ENCODE measurements at regions not wholly inside any gene's neighbourhood (a gene's known extent, or its start where the extent isn't known, plus 50 kb on each side); places are given as distances from the start of the nearest gene placed in this dataset.

DNA sequence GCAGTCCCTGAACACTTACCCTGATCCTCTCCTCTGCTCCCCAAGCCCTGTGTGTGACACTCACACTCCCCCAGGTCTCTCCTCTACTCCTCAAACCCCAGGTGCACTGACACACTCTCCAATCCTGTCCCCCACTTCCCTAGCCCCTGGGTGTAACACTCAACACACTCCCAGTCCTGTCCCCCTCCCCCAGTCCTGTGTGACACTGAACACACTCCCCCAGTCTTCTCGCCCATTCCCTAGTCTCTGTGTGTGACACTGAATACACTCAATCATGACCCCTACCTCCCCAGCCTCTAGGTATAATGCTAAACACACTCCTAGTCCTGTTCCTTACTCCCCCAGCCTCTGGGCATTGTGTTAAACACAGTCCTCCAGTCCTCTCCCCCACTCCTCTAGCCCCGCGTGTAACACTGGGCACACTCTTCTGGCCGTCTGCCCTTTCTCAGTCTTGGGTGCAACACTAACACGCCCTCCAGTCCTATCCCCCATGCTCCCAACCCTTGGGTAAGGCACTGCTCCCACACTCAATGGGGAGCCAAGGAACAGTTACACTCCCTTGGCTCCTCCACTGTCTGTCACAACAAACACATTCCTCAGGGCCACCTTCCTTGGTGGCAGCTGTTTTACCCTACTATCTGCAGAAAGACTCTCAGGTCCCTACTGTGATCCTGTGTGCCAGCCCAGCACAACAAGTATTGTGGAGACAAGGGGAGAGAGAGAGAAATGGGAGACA lies 82.5 kb upstream of the PKDCC start:
- Histone ChIP-seq H3K9me3 (ENCODE audit: control insufficient read depth, insufficient read depth, low read length) (no peaks in the 10 kb centered on the region), H3K27ac (ENCODE audit: low read depth, low read length) (peak overlapping the region; percentile 96), H3K36me3 (ENCODE audit: control insufficient read depth, insufficient read depth, low read length) (no peaks in the 10 kb centered on the region), H3K4me3 (ENCODE audit: low read depth, low read length) (no peak overlapping the region), H3K4me1 (ENCODE audit: control insufficient read depth, insufficient read depth, low read length) (peaks cover 43% of the 10 kb centered on the region), H3K27me3 (ENCODE audit: control insufficient read depth, insufficient read depth, low read length) (no peaks in the 10 kb centered on the region)
- whole genome bisulfite sequencing (ENCODE audit: insufficient coverage): 81% methylated on average over 5 of the region's 5 CpGs
- no peak for DNase-seq (ENCODE audit: low read depth in 4 of 6, low spot score in 6 of 6)

GRCh38 chr2:41965909-41966295 lies 81.9 kb upstream of the PKDCC start:
- H3K4me1 ChIP-seq (ENCODE audit: control insufficient read depth, insufficient read depth, low read length): peaks cover 43% of the 10 kb centered on the region
- 86% methylated on average over 1 of the region's 2 CpGs for WGBS (ENCODE audit: insufficient coverage)
- no peaks in the 10 kb centered on the region for H3K27me3 ChIP-seq (ENCODE audit: control insufficient read depth, insufficient read depth, low read length)
- peak overlapping the region; percentile 96 for H3K27ac ChIP-seq (ENCODE audit: low read depth, low read length)
- no peak for DNase-seq (ENCODE audit: low read depth in 4 of 6, low spot score in 6 of 6)
- no peaks in the 10 kb centered on the region for H3K36me3 ChIP-seq (ENCODE audit: control insufficient read depth, insufficient read depth, low read length)
- H3K4me3 ChIP-seq (ENCODE audit: low read depth, low read length): no peak overlapping the region
- H3K9me3 ChIP-seq (ENCODE audit: control insufficient read depth, insufficient read depth, low read length): no peaks in the 10 kb centered on the region

- Histone ChIP-seq H3K27me3 (ENCODE audit: control insufficient read depth, insufficient read depth, low read length) (no peaks in the 10 kb centered on the region), H3K36me3 (ENCODE audit: control insufficient read depth, insufficient read depth, low read length) (no peaks in the 10 kb centered on the region), H3K27ac (ENCODE audit: low read depth, low read length) (peak overlapping the region; percentile 96), H3K9me3 (ENCODE audit: control insufficient read depth, insufficient read depth, low read length) (no peaks in the 10 kb centered on the region), H3K4me1 (ENCODE audit: control insufficient read depth, insufficient read depth, low read length) (peaks cover 43% of the 10 kb centered on the region), H3K4me3 (ENCODE audit: low read depth, low read length) (peak overlapping the region; percentile 2)
- WGBS (ENCODE audit: insufficient coverage): 11% methylated on average over 8 of the region's 10 CpGs
- DNase-seq (ENCODE audit: low read depth in 4 of 6, low spot score in 6 of 6): peak in 3 of 6 donors; percentile 36 to 81 (median 51)
Observed at GRCh38 chr2:41966431-41966893, 81.4 kb upstream of the PKDCC start.

GRCh38 chr2:41966920-41967319 lies 80.9 kb upstream of the PKDCC start:
- Histone ChIP-seq H3K4me1 (ENCODE audit: control insufficient read depth, insufficient read depth, low read length) (peaks cover 43% of the 10 kb centered on the region), H3K27ac (ENCODE audit: low read depth, low read length) (peak overlapping the region; percentile 96), H3K9me3 (ENCODE audit: control insufficient read depth, insufficient read depth, low read length) (no peaks in the 10 kb centered on the region), H3K36me3 (ENCODE audit: control insufficient read depth, insufficient read depth, low read length) (no peaks in the 10 kb centered on the region), H3K27me3 (ENCODE audit: control insufficient read depth, insufficient read depth, low read length) (no peaks in the 10 kb centered on the region), H3K4me3 (ENCODE audit: low read depth, low read length) (peak overlapping the region; percentile 2)
- 77% methylated on average over 8 of the region's 8 CpGs for WGBS (ENCODE audit: insufficient coverage)
- peak in 1 of 6 donors; percentile 43 for DNase-seq (ENCODE audit: low read depth in 4 of 6, low spot score in 6 of 6)

- no peak overlapping the region for H3K4me3 ChIP-seq (ENCODE audit: low read depth, low read length)
- peaks cover 43% of the 10 kb centered on the region for H3K4me1 ChIP-seq (ENCODE audit: control insufficient read depth, insufficient read depth, low read length)
- H3K9me3 ChIP-seq (ENCODE audit: control insufficient read depth, insufficient read depth, low read length): no peaks in the 10 kb centered on the region
- DNase-seq (ENCODE audit: low read depth in 4 of 6, low spot score in 6 of 6): peak in 1 of 6 donors; percentile 56
- H3K36me3 ChIP-seq (ENCODE audit: control insufficient read depth, insufficient read depth, low read length): no peaks in the 10 kb centered on the region
- H3K27me3 ChIP-seq (ENCODE audit: control insufficient read depth, insufficient read depth, low read length): no peaks in the 10 kb centered on the region
- H3K27ac ChIP-seq (ENCODE audit: low read depth, low read length): peak overlapping the region; percentile 96
- 52% methylated on average over 12 of the region's 13 CpGs for WGBS (ENCODE audit: insufficient coverage)
Observed at GRCh38 chr2:41967476-41968181, 80.2 kb upstream of the PKDCC start.

GRCh38 chr2:41968182-41968578 lies 79.6 kb upstream of the PKDCC start:
- no peaks in the 10 kb centered on the region for H3K36me3 ChIP-seq (ENCODE audit: control insufficient read depth, insufficient read depth, low read length)
- peaks cover 42% of the 10 kb centered on the region for H3K4me1 ChIP-seq (ENCODE audit: control insufficient read depth, insufficient read depth, low read length)
- H3K27me3 ChIP-seq (ENCODE audit: control insufficient read depth, insufficient read depth, low read length): no peaks in the 10 kb centered on the region
- WGBS (ENCODE audit: insufficient coverage): 56% methylated on average over 2 of the region's 2 CpGs
- DNase-seq (ENCODE audit: low read depth in 4 of 6, low spot score in 6 of 6): no peak
- H3K27ac ChIP-seq (ENCODE audit: low read depth, low read length): peak overlapping the region; percentile 96
- H3K9me3 ChIP-seq (ENCODE audit: control insufficient read depth, insufficient read depth, low read length): no peaks in the 10 kb centered on the region
- no peak overlapping the region for H3K4me3 ChIP-seq (ENCODE audit: low read depth, low read length)

DNA sequence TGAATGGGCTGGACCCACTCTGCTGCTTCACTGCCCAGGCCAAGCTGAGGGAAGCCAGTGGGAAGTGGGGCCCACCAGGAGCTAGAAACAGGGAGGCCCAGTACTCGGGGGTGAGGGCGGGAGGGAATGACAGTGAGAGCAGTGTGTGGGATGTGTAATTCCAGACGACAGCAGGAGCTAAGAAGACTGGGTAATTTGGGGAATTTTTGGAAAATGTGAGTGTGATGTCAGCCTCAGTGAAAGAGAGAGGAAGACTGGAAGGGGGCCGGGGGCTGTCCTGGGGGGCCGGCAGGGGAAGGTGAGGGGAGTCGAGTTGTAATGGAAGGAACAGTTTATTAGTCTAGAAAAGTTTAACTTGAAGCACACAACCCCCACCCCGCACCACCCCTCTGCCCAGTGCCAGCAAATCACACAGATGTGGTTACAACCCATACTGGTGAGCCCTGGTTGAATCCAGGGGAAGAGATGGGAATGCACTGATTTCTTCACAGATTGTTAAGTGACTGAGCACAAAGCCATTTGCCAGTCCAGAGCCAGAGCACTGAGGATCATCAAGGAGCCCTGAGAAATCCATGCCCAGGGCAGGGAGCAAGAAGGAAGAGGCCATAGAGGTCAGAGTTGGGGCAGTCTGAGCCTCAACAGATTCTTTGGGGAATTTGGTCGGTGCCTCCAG lies 76.7 kb upstream of the PKDCC start:
- WGBS (ENCODE audit: insufficient coverage): 67% methylated on average over 3 of the region's 8 CpGs

DNA sequence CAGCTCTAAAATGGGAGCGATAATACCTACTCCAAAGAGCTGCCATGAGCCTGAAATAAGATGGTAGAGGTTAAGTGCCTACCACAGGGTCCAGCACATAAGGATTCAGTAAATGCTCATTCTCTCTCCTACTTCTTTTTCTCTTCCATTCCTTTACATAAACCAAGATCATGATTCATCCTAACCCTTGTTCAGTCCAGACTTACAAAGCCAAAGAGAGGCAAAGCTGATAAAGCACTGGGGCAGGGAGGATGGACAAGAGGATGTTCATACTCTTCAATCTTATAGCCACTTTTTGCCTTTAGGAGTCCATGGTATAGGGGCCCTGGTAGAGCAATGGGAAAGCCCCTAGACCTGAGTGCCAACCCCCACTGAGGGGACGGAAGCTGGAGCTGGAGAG lies 75.6 kb upstream of the PKDCC start:
- DNase-seq (ENCODE audit: low read depth in 4 of 6, low spot score in 6 of 6): no peak
- 92% methylated on average over 1 of the region's 2 CpGs for WGBS (ENCODE audit: insufficient coverage)
- H3K36me3 ChIP-seq (ENCODE audit: control insufficient read depth, insufficient read depth, low read length): no peaks in the 10 kb centered on the region
- no peaks in the 10 kb centered on the region for H3K9me3 ChIP-seq (ENCODE audit: control insufficient read depth, insufficient read depth, low read length)
- H3K4me3 ChIP-seq (ENCODE audit: low read depth, low read length): no peak overlapping the region
- H3K27ac ChIP-seq (ENCODE audit: low read depth, low read length): no peak overlapping the region
- H3K27me3 ChIP-seq (ENCODE audit: control insufficient read depth, insufficient read depth, low read length): no peaks in the 10 kb centered on the region
- H3K4me1 ChIP-seq (ENCODE audit: control insufficient read depth, insufficient read depth, low read length): peaks cover 11% of the 10 kb centered on the region

More for the DNA sequence above, 76.7 kb upstream of the PKDCC start:
- Histone ChIP-seq H3K27me3 (ENCODE audit: control insufficient read depth, insufficient read depth, low read length) (no peaks in the 10 kb centered on the region), H3K9me3 (ENCODE audit: control insufficient read depth, insufficient read depth, low read length) (no peaks in the 10 kb centered on the region), H3K27ac (ENCODE audit: low read depth, low read length) (no peak overlapping the region), H3K4me3 (ENCODE audit: low read depth, low read length) (no peak overlapping the region), H3K36me3 (ENCODE audit: control insufficient read depth, insufficient read depth, low read length) (no peaks in the 10 kb centered on the region), H3K4me1 (ENCODE audit: control insufficient read depth, insufficient read depth, low read length) (peaks cover 20% of the 10 kb centered on the region)
- DNase-seq (ENCODE audit: low read depth in 4 of 6, low spot score in 6 of 6): no peak

GRCh38 chr2:41972819-41973218 lies 75.0 kb upstream of the PKDCC start:
- Histone ChIP-seq H3K36me3 (ENCODE audit: control insufficient read depth, insufficient read depth, low read length) (no peaks in the 10 kb centered on the region), H3K9me3 (ENCODE audit: control insufficient read depth, insufficient read depth, low read length) (no peaks in the 10 kb centered on the region), H3K4me1 (ENCODE audit: control insufficient read depth, insufficient read depth, low read length) (peaks cover 5% of the 10 kb centered on the region), H3K4me3 (ENCODE audit: low read depth, low read length) (no peak overlapping the region), H3K27me3 (ENCODE audit: control insufficient read depth, insufficient read depth, low read length) (no peaks in the 10 kb centered on the region), H3K27ac (ENCODE audit: low read depth, low read length) (no peak overlapping the region)
- 89% methylated on average over 3 of the region's 8 CpGs for WGBS (ENCODE audit: insufficient coverage)
- no peak for DNase-seq (ENCODE audit: low read depth in 4 of 6, low spot score in 6 of 6)

Measured in spinal cord (tissue), 9 donors.